ENCODE measurements at regions not wholly inside any gene's neighbourhood (a gene's known extent, or its start where the extent isn't known, plus 50 kb on each side); places are given as distances from the start of the nearest gene placed in this dataset.

DNA sequence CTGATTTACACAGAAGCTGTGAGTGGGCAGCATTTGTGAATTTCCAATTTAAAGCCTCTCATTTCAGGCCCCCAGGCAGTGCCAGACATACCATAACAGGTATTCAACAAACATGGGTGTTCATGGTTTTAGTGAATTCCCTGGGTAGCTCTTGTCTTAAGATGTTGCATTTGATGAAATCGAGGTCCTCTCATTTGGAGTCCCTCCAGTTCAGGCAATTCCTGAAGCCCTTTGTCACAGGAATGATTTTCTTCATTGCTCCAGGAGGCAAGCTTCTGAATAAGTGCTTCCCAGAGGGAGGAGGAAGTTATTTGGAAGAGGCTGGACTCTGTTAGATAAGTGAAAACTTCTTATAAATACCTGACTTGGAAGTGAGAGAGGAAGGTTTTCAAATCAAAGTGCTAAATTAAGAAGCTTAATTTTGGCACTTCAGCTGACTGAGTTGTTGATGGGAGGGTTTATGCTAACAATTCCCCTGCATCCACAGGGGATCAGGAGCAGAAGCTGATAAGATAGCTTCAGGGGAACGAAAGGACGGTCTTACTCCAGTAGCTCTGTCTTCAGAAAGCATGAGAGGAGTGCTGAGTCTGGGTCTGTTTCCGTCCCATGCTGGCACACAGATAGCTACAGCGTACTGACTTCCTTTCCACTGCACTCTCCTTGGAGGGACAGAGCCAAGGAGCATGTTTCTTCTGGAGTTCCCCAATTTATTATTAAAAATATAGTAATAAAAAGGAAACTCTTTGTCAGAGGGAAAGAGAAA is 543.1 kb downstream of the GBA3 start:
- no peaks in the 10 kb centered on the region for H3K36me3 ChIP-seq (ENCODE audit: low read length)
- no peaks in the 10 kb centered on the region for H3K9me2 ChIP-seq (replicated peaks; ENCODE audit: insufficient read depth, low read length)
- no peaks in the 10 kb centered on the region for H3K9me3 ChIP-seq (ENCODE audit: insufficient read depth, low read length)
- H3F3A ChIP-seq (ENCODE audit: insufficient read depth), result no peaks in the 10 kb centered on the region
- H2AFZ ChIP-seq (ENCODE audit: low read depth, low read length, severe bottlenecking), result no peak overlapping the region
- no peaks in the 10 kb centered on the region for H4K20me1 ChIP-seq (ENCODE audit: low read depth, low read length)
- no peak overlapping the region for H3K4me3 ChIP-seq (ENCODE audit: insufficient read depth, low read length, poor library complexity, severe bottlenecking)
- no peak overlapping the region for H3K27ac ChIP-seq (ENCODE audit: low read depth, low read length)
- H3K4me2 ChIP-seq (ENCODE audit: low read depth, low read length, poor library complexity, severe bottlenecking), result no peak overlapping the region
- no peaks in the 10 kb centered on the region for H3K79me2 ChIP-seq (ENCODE audit: insufficient read depth, low read length)
- H3K9ac ChIP-seq (ENCODE audit: low read length), result no peak overlapping the region
- TF ChIP-seq, protein P1, sequence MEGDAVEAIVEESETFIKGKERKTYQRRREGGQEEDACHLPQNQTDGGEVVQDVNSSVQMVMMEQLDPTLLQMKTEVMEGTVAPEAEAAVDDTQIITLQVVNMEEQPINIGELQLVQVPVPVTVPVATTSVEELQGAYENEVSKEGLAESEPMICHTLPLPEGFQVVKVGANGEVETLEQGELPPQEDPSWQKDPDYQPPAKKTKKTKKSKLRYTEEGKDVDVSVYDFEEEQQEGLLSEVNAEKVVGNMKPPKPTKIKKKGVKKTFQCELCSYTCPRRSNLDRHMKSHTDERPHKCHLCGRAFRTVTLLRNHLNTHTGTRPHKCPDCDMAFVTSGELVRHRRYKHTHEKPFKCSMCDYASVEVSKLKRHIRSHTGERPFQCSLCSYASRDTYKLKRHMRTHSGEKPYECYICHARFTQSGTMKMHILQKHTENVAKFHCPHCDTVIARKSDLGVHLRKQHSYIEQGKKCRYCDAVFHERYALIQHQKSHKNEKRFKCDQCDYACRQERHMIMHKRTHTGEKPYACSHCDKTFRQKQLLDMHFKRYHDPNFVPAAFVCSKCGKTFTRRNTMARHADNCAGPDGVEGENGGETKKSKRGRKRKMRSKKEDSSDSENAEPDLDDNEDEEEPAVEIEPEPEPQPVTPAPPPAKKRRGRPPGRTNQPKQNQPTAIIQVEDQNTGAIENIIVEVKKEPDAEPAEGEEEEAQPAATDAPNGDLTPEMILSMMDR (IDR thresholded peaks at IDR 0.05; ENCODE audit: insufficient read depth, low read length, poor library complexity, severe bottlenecking), result no peak
- no peak for TF ChIP-seq EZH2phosphoT487 (conservative IDR thresholded peaks at IDR 0.05; ENCODE audit: low read length)
- no peaks in the 10 kb centered on the region for H3K27me3 ChIP-seq (ENCODE audit: low read length)

DNA sequence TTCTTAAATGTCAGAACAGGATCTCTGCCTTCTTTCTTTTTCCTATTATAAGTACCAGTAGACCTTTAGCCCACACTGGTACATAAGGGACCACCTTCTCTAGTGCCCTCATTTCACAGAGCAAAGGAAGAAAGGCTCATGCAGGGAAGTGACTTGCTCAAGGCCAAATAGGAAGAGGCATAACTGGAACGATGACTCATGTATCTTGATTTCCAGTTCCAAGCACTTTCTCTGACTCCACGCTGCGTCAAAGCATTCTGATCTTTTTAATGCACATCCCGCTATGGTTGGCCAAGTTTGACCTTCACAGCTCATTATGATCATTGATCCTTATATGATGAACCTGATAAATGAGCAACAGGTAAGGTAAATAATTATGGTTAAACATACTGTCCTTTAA is 542.0 kb downstream of the GBA3 start:
- Histone ChIP-seq H3K27ac (ENCODE audit: low read depth, low read length) (no peak overlapping the region), H2AFZ (ENCODE audit: low read depth, low read length, severe bottlenecking) (no peak overlapping the region), H3K27me3 (ENCODE audit: low read length) (no peaks in the 10 kb centered on the region), H4K20me1 (ENCODE audit: low read depth, low read length) (no peaks in the 10 kb centered on the region), H3F3A (ENCODE audit: insufficient read depth) (no peaks in the 10 kb centered on the region), H3K4me2 (ENCODE audit: low read depth, low read length, poor library complexity, severe bottlenecking) (no peak overlapping the region), H3K36me3 (ENCODE audit: low read length) (no peaks in the 10 kb centered on the region), H3K4me3 (ENCODE audit: insufficient read depth, low read length, poor library complexity, severe bottlenecking) (no peak overlapping the region), H3K79me2 (ENCODE audit: insufficient read depth, low read length) (no peaks in the 10 kb centered on the region), H3K9me3 (ENCODE audit: insufficient read depth, low read length) (no peaks in the 10 kb centered on the region), H3K9me2 (replicated peaks; ENCODE audit: insufficient read depth, low read length) (no peaks in the 10 kb centered on the region), H3K9ac (ENCODE audit: low read length) (no peak overlapping the region)
- TF ChIP-seq, protein P1 (IDR thresholded peaks at IDR 0.05; ENCODE audit: insufficient read depth, low read length, poor library complexity, severe bottlenecking), result no peak
- TF ChIP-seq EZH2phosphoT487 (conservative IDR thresholded peaks at IDR 0.05; ENCODE audit: low read length), result no peak

DNA sequence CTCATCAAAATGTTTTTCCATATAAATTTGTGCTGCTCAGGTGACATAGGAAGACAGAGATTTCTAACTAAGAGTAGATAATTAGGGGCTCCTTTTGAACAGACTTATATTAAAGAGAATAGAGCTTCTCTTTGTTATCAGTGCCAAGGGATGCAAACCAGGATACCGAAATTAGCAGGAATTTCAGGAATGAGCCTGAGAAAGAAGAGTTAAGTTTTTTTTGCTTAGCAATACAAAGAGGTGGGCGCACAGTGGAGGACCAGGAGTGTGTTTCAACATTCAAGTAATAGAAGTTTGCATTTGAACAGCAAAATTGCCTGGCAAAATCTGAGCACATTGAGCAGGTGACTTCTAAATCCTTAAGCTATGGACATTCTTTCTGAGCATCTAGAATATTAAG is 541.3 kb downstream of the GBA3 start:
- Histone ChIP-seq H3K4me2 (ENCODE audit: low read depth, low read length, poor library complexity, severe bottlenecking) (no peak overlapping the region), H3K79me2 (ENCODE audit: insufficient read depth, low read length) (no peaks in the 10 kb centered on the region), H3K36me3 (ENCODE audit: low read length) (no peaks in the 10 kb centered on the region), H3F3A (ENCODE audit: insufficient read depth) (no peaks in the 10 kb centered on the region), H3K9me3 (ENCODE audit: insufficient read depth, low read length) (no peaks in the 10 kb centered on the region), H3K9me2 (replicated peaks; ENCODE audit: insufficient read depth, low read length) (no peaks in the 10 kb centered on the region), H2AFZ (ENCODE audit: low read depth, low read length, severe bottlenecking) (no peak overlapping the region), H4K20me1 (ENCODE audit: low read depth, low read length) (no peaks in the 10 kb centered on the region), H3K4me3 (ENCODE audit: insufficient read depth, low read length, poor library complexity, severe bottlenecking) (no peak overlapping the region), H3K9ac (ENCODE audit: low read length) (no peak overlapping the region), H3K27me3 (ENCODE audit: low read length) (no peaks in the 10 kb centered on the region), H3K27ac (ENCODE audit: low read depth, low read length) (no peak overlapping the region)
- TF ChIP-seq, protein P1 (IDR thresholded peaks at IDR 0.05; ENCODE audit: insufficient read depth, low read length, poor library complexity, severe bottlenecking), result no peak
- no peak for TF ChIP-seq EZH2phosphoT487 (conservative IDR thresholded peaks at IDR 0.05; ENCODE audit: low read length)

Measured in SU-DHL-6 (cell line).